ENCODE measurements at regions not wholly inside any gene's neighbourhood (a gene's known extent, or its start where the extent isn't known, plus 50 kb on each side); places are given as distances from the start of the nearest gene placed in this dataset.

DNA sequence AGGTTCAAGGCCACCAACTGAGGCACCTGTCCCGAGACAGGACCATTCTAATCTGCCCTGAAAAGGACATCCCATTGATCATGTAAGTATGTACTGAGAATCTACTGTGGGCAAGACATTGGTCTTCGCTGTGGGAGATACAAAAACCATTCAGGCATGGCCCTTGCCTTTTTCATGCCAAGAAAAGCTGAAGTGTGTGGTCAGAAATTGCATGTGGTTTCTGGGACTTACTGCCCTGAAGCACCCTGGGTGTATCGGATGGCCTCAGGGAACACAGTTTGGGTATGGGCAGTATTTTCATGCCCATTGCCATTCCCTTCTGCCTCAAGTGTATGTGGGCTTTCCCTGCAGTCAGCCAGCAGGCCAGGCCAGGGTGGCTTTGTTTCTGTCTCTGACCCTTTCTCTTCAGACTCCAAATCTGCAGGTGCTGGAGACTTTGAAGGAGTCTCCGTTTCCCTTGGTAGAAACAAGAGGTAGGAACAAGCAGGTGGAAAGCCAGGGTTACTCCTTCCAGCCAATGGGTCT is 285.7 kb downstream of the ZEB1 start:
- no peak overlapping the region for H3K4me3 ChIP-seq (ENCODE audit: low read depth, low read length, poor library complexity, severe bottlenecking)
- no peak overlapping the region for H3K4me2 ChIP-seq (ENCODE audit: low read length)
- no peak overlapping the region for H2AFZ ChIP-seq (ENCODE audit: low read length)
- no peaks in the 10 kb centered on the region for H3K79me2 ChIP-seq (ENCODE audit: insufficient read depth, low read length)
- no peaks in the 10 kb centered on the region for H3K36me3 ChIP-seq (ENCODE audit: insufficient read depth, low read length)
- TF ChIP-seq, protein P1, sequence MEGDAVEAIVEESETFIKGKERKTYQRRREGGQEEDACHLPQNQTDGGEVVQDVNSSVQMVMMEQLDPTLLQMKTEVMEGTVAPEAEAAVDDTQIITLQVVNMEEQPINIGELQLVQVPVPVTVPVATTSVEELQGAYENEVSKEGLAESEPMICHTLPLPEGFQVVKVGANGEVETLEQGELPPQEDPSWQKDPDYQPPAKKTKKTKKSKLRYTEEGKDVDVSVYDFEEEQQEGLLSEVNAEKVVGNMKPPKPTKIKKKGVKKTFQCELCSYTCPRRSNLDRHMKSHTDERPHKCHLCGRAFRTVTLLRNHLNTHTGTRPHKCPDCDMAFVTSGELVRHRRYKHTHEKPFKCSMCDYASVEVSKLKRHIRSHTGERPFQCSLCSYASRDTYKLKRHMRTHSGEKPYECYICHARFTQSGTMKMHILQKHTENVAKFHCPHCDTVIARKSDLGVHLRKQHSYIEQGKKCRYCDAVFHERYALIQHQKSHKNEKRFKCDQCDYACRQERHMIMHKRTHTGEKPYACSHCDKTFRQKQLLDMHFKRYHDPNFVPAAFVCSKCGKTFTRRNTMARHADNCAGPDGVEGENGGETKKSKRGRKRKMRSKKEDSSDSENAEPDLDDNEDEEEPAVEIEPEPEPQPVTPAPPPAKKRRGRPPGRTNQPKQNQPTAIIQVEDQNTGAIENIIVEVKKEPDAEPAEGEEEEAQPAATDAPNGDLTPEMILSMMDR (IDR thresholded peaks at IDR 0.05; ENCODE audit: low read length): no peak
- no peak for TF ChIP-seq EZH2 (IDR thresholded peaks at IDR 0.05; ENCODE audit: borderline replicate concordance, low read length)
- H3K27me3 ChIP-seq (ENCODE audit: insufficient read depth, low read length): 0 out of 2 replicates have a peak, but pooled peaks cover 3% of the 10 kb centered on the region
- H3K27ac ChIP-seq (ENCODE audit: low read depth, low read length, poor library complexity, severe bottlenecking): no peak overlapping the region
- no peaks in the 10 kb centered on the region for H3K9me2 ChIP-seq (ENCODE audit: low read depth, low read length)
- H3K4me1 ChIP-seq (ENCODE audit: insufficient read depth, low read length, severe bottlenecking): no peaks in the 10 kb centered on the region
- no peaks in the 10 kb centered on the region for H4K20me1 ChIP-seq (ENCODE audit: insufficient read depth, low read length)
- no peaks in the 10 kb centered on the region for H3K9me3 ChIP-seq (ENCODE audit: low read length)
- H3K9ac ChIP-seq (ENCODE audit: low read length): no peak overlapping the region
- no peaks in the 10 kb centered on the region for H3F3A ChIP-seq (ENCODE audit: insufficient read depth, low read length)

DNA sequence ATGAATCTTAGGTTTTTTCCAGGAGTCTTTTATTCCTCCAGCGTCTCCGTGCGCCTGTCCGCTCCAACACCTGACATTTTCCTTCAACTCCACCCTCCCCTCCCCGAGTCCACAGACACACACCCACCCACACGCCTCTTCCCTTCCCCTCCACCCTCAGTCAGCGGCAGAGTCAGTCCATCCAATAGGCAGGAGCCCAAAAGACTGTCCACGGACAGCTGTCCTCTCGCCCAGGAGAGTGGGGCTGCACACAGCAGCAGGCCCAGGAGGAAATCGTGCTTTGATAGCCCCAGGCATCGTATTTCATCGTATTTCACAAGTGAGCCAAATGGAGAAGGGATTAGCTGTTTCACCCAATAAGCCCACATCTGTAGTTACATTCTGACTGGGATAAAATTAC is 285.1 kb downstream of the ZEB1 start:
- Histone ChIP-seq H4K20me1 (ENCODE audit: insufficient read depth, low read length) (no peaks in the 10 kb centered on the region), H3K79me2 (ENCODE audit: insufficient read depth, low read length) (no peaks in the 10 kb centered on the region), H3K4me3 (ENCODE audit: low read depth, low read length, poor library complexity, severe bottlenecking) (no peak overlapping the region), H3K9me2 (ENCODE audit: low read depth, low read length) (no peaks in the 10 kb centered on the region), H3F3A (ENCODE audit: insufficient read depth, low read length) (no peaks in the 10 kb centered on the region), H3K27me3 (ENCODE audit: insufficient read depth, low read length) (0 out of 2 replicates have a peak, but pooled peaks cover 3% of the 10 kb centered on the region), H3K9ac (ENCODE audit: low read length) (no peak overlapping the region), H3K36me3 (ENCODE audit: insufficient read depth, low read length) (no peaks in the 10 kb centered on the region), H3K9me3 (ENCODE audit: low read length) (no peaks in the 10 kb centered on the region), H3K4me2 (ENCODE audit: low read length) (no peak overlapping the region), H3K27ac (ENCODE audit: low read depth, low read length, poor library complexity, severe bottlenecking) (no peak overlapping the region), H3K4me1 (ENCODE audit: insufficient read depth, low read length, severe bottlenecking) (no peaks in the 10 kb centered on the region), H2AFZ (ENCODE audit: low read length) (no peak overlapping the region)
- TF ChIP-seq, protein P1 (IDR thresholded peaks at IDR 0.05; ENCODE audit: low read length): no peak
- TF ChIP-seq EZH2 (IDR thresholded peaks at IDR 0.05; ENCODE audit: borderline replicate concordance, low read length): no peak

DNA sequence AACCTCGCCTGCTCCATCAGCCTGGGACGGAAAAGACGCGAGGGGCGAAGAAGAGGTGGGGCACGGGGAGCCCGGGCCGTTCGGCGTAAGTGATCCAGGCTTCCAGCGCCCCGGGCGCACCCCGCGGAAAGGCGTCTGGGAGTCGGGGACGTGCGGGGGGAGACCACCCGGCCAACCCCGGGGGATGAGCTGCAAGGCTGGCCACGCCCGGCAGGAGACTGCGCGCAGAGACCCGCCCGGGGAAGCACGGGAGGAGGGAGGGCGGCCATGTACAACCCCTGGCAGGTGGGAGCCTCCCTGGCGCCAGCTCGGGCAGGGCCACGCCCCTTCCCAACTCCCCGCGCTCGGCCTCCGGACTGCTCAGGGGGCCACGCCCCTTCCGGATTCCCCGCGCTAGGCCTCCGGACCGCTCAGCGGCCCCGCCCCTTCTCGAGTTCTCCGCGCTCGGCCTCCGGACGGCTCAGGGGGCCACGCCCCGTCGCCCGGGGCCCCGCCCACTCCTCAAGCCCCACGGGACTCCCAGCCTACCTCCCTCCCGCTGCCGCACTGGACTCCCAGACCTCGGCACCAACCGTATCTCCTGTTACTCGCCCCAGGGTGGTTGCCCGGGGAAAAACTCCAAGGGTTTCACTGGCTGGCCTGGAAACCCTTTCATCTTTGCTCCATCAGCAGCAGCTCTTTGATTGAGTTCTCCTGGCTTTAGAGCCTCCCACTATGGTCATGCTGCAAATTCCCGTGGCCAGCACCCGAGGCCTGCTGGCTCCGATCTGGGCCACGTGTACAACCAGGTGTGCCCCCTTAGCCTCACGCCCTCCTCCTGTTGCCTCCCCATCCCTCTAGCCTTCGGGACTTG is 284.4 kb downstream of the ZEB1 start:
- Histone ChIP-seq H4K20me1 (ENCODE audit: insufficient read depth, low read length) (no peaks in the 10 kb centered on the region), H3K4me3 (ENCODE audit: low read depth, low read length, poor library complexity, severe bottlenecking) (no peak overlapping the region), H3K79me2 (ENCODE audit: insufficient read depth, low read length) (no peaks in the 10 kb centered on the region), H2AFZ (ENCODE audit: low read length) (no peak overlapping the region), H3K27ac (ENCODE audit: low read depth, low read length, poor library complexity, severe bottlenecking) (no peak overlapping the region), H3K36me3 (ENCODE audit: insufficient read depth, low read length) (no peaks in the 10 kb centered on the region), H3K9me3 (ENCODE audit: low read length) (no peaks in the 10 kb centered on the region), H3K27me3 (ENCODE audit: insufficient read depth, low read length) (0 out of 2 replicates have a peak, but pooled peaks cover 3% of the 10 kb centered on the region), H3K4me1 (ENCODE audit: insufficient read depth, low read length, severe bottlenecking) (no peaks in the 10 kb centered on the region), H3F3A (ENCODE audit: insufficient read depth, low read length) (no peaks in the 10 kb centered on the region), H3K4me2 (ENCODE audit: low read length) (no peak overlapping the region), H3K9me2 (ENCODE audit: low read depth, low read length) (no peaks in the 10 kb centered on the region), H3K9ac (ENCODE audit: low read length) (no peak overlapping the region)
- no peak for TF ChIP-seq EZH2 (IDR thresholded peaks at IDR 0.05; ENCODE audit: borderline replicate concordance, low read length)
- TF ChIP-seq, protein P1 (IDR thresholded peaks at IDR 0.05; ENCODE audit: low read length): no peak

Data from OCI-LY1 (cell line).